ENCODE measurements at regions not wholly inside any gene's neighbourhood (a gene's known extent, or its start where the extent isn't known, plus 50 kb on each side); places are given as distances from the start of the nearest gene placed in this dataset.
A peak's percentile ranks its signal among the peaks of the same experiment; 100 is the strongest.

GRCh38 chr5:71899865-71900342 lies 180.8 kb downstream of the CARTPT start:
- WGBS: 95% methylated on average over 1 of the region's 2 CpGs
- Histone ChIP-seq H2BK12ac (ENCODE audit: low read length in 2 of 2) (no peak overlapping the region), H3K9me3 (ENCODE audit: control insufficient read depth, low read length) (no peaks in the 10 kb centered on the region), H3K23ac (ENCODE audit: low read length in 2 of 2) (no peak overlapping the region), H2BK120ac (ENCODE audit: low read depth, low read length) (no peak overlapping the region), H3K18ac (ENCODE audit: low read depth in 1 of 2, low read length in 2 of 2) (no peak overlapping the region), H2AK5ac (ENCODE audit: low read length, severe bottlenecking) (no peak overlapping the region), H3K9ac (ENCODE audit: low read length) (no peak overlapping the region), H3K14ac (ENCODE audit: low read length in 2 of 2) (no peak overlapping the region), H3K4me3 (ENCODE audit: insufficient read depth in 1 of 2, low read depth in 1 of 2, low read length in 2 of 2) (no peak overlapping the region), H3K4me1 (ENCODE audit: control insufficient read depth, insufficient read depth, low read depth, low read length) (no peaks in the 10 kb centered on the region), H2BK15ac (ENCODE audit: low read depth, poor library complexity, severe bottlenecking) (no peak overlapping the region), H2AFZ (ENCODE audit: low read depth, low read length) (no peak overlapping the region), H4K8ac (ENCODE audit: low read length) (no peak overlapping the region), H4K91ac (ENCODE audit: low read length) (no peak overlapping the region), H3K4ac (ENCODE audit: low read depth in 1 of 2, low read length in 2 of 2) (no peak overlapping the region), H3K79me1 (replicated peaks; ENCODE audit: low read length, poor library complexity, severe bottlenecking) (no peaks in the 10 kb centered on the region), H3K4me2 (ENCODE audit: low read length, poor library complexity, severe bottlenecking) (no peak overlapping the region), H3K36me3 (ENCODE audit: control insufficient read depth in 1 of 2, insufficient read depth in 2 of 2, low read depth in 1 of 2, low read length in 2 of 2) (no peaks in the 10 kb centered on the region), H3K27me3 (ENCODE audit: control insufficient read depth in 1 of 2, insufficient read depth in 1 of 2, low read length in 2 of 2) (peaks cover 0 to 8% of the 10 kb centered on the region in 2 experiments), H3K27ac (ENCODE audit: low read length, poor library complexity, severe bottlenecking) (no peak overlapping the region), H2BK5ac (ENCODE audit: low read depth, low read length, poor library complexity, severe bottlenecking) (no peak overlapping the region)
- DNase-seq: no peak

- no peak overlapping the region for H3K9ac ChIP-seq (ENCODE audit: low read length)
- H3K4ac ChIP-seq (ENCODE audit: low read depth in 1 of 2, low read length in 2 of 2): no peak overlapping the region
- no peak overlapping the region for H2AK5ac ChIP-seq (ENCODE audit: low read length, severe bottlenecking)
- H3K4me3 ChIP-seq (ENCODE audit: insufficient read depth in 1 of 2, low read depth in 1 of 2, low read length in 2 of 2): no peak overlapping the region
- H3K27ac ChIP-seq (ENCODE audit: low read length, poor library complexity, severe bottlenecking): no peak overlapping the region
- peaks cover 3% of the 10 kb centered on the region for H3K4me1 ChIP-seq (ENCODE audit: control insufficient read depth, insufficient read depth, low read depth, low read length)
- no peak overlapping the region for H2BK15ac ChIP-seq (ENCODE audit: low read depth, poor library complexity, severe bottlenecking)
- no peak overlapping the region for H3K14ac ChIP-seq (ENCODE audit: low read length in 2 of 2)
- H3K79me1 ChIP-seq (replicated peaks; ENCODE audit: low read length, poor library complexity, severe bottlenecking): no peaks in the 10 kb centered on the region
- no peak overlapping the region for H2BK120ac ChIP-seq (ENCODE audit: low read depth, low read length)
- H2BK12ac ChIP-seq (ENCODE audit: low read length in 2 of 2): no peak overlapping the region
- no peak overlapping the region for H4K8ac ChIP-seq (ENCODE audit: low read length)
- H3K27me3 ChIP-seq (ENCODE audit: control insufficient read depth in 1 of 2, insufficient read depth in 1 of 2, low read length in 2 of 2): no peaks in the 10 kb centered on the region
- H3K18ac ChIP-seq (ENCODE audit: low read depth in 1 of 2, low read length in 2 of 2): no peak overlapping the region
- H2BK5ac ChIP-seq (ENCODE audit: low read depth, low read length, poor library complexity, severe bottlenecking): no peak overlapping the region
- H3K9me3 ChIP-seq (ENCODE audit: control insufficient read depth, low read length): peaks cover 7% of the 10 kb centered on the region
- H3K4me2 ChIP-seq (ENCODE audit: low read length, poor library complexity, severe bottlenecking): no peak overlapping the region
- no peak overlapping the region for H2AFZ ChIP-seq (ENCODE audit: low read depth, low read length)
- H4K91ac ChIP-seq (ENCODE audit: low read length): no peak overlapping the region
- WGBS: 62% methylated on average over 2 of the region's 2 CpGs
- H3K23ac ChIP-seq (ENCODE audit: low read length in 2 of 2): no peak overlapping the region
- DNase-seq: no peak
- H3K36me3 ChIP-seq (ENCODE audit: control insufficient read depth in 1 of 2, insufficient read depth in 2 of 2, low read depth in 1 of 2, low read length in 2 of 2): no peaks in the 10 kb centered on the region
Observed at GRCh38 chr5:71903808-71904207, 184.7 kb downstream of the CARTPT start.

DNA sequence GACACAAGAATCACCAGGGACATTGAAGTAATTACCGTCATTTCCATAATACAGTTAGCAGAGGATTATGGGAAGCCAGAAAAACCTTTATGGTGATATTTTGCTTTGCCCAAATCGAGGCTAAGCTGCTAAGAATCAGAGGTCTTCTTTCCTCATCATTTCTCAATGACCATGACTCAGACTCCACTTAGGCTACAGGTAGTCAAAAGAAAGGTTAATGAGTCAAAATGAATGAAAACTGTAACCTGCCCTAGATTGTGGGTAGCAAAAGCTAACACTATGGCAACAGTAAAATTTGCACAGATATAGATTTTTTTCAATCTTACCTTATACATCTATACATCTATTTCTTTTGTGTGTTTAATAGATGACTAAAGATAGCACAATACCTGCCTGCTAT lies 185.8 kb downstream of the CARTPT start:
- no peak overlapping the region for H2BK15ac ChIP-seq (ENCODE audit: low read depth, poor library complexity, severe bottlenecking)
- H2BK5ac ChIP-seq (ENCODE audit: low read depth, low read length, poor library complexity, severe bottlenecking): no peak overlapping the region
- H4K8ac ChIP-seq (ENCODE audit: low read length): no peak overlapping the region
- no peak overlapping the region for H3K4ac ChIP-seq (ENCODE audit: low read depth in 1 of 2, low read length in 2 of 2)
- no peak overlapping the region for H3K4me2 ChIP-seq (ENCODE audit: low read length, poor library complexity, severe bottlenecking)
- H2AFZ ChIP-seq (ENCODE audit: low read depth, low read length): no peak overlapping the region
- H3K23ac ChIP-seq (ENCODE audit: low read length in 2 of 2): no peak overlapping the region
- H3K4me3 ChIP-seq (ENCODE audit: insufficient read depth in 1 of 2, low read depth in 1 of 2, low read length in 2 of 2): no peak overlapping the region
- no peak for DNase-seq
- 100% methylated on average over 1 of the region's 2 CpGs for WGBS
- H3K27me3 ChIP-seq (ENCODE audit: control insufficient read depth in 1 of 2, insufficient read depth in 1 of 2, low read length in 2 of 2): no peaks in the 10 kb centered on the region
- no peak overlapping the region for H4K91ac ChIP-seq (ENCODE audit: low read length)
- H3K36me3 ChIP-seq (ENCODE audit: control insufficient read depth in 1 of 2, insufficient read depth in 2 of 2, low read depth in 1 of 2, low read length in 2 of 2): no peaks in the 10 kb centered on the region
- no peak overlapping the region for H3K14ac ChIP-seq (ENCODE audit: low read length in 2 of 2)
- no peak overlapping the region for H3K18ac ChIP-seq (ENCODE audit: low read depth in 1 of 2, low read length in 2 of 2)
- H3K79me1 ChIP-seq (replicated peaks; ENCODE audit: low read length, poor library complexity, severe bottlenecking): no peaks in the 10 kb centered on the region
- H3K9ac ChIP-seq (ENCODE audit: low read length): no peak overlapping the region
- no peak overlapping the region for H2BK12ac ChIP-seq (ENCODE audit: low read length in 2 of 2)
- H3K4me1 ChIP-seq (ENCODE audit: control insufficient read depth, insufficient read depth, low read depth, low read length): peaks cover 3% of the 10 kb centered on the region
- no peak overlapping the region for H3K27ac ChIP-seq (ENCODE audit: low read length, poor library complexity, severe bottlenecking)
- H2AK5ac ChIP-seq (ENCODE audit: low read length, severe bottlenecking): no peak overlapping the region
- H2BK120ac ChIP-seq (ENCODE audit: low read depth, low read length): no peak overlapping the region
- peaks cover 7% of the 10 kb centered on the region for H3K9me3 ChIP-seq (ENCODE audit: control insufficient read depth, low read length)

DNA sequence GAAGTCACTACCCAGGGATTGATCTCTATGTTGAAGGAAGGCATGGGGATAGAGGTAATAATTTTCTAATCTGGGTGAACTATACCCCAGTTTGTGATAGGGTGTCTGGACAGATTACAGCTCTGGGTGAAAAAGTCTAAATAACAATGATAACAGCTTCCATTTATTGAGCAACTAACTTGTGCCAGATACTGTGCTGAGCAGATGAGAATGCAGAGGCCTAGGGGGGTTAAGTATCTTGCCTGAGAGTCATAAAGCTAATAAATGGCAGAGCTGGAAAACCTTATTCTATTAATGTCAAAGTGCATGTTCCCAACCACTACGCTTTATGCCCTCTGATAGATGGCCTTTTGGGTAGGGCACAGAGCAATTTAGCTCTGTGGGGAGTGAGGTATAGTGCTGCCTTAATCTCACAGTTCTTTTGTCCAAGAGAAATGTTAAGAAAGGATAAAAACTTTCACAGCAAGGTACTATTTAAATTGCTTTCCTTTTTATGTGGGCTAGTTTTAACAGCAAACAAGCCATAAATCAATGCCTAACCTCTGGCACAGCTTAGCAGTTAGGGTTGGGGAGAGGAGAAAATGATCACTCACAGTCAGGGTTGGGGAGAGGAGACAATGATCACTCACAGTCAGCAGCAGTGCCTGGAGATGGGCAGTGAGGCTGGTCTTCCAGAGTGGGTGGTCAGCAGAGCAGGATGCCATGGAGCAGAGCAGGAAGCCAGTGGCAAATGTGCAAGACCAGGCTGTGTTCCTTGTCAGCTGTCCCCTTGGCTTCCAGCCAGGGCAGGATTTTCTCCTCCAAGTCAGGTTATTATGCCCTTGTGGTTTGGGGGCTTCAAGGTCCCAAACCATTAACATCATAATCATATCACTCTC lies 187.0 kb downstream of the CARTPT start:
- H2BK15ac ChIP-seq (ENCODE audit: low read depth, poor library complexity, severe bottlenecking): no peak overlapping the region
- H2BK12ac ChIP-seq (ENCODE audit: low read length in 2 of 2): peak overlapping the region; percentile 40 to 98
- H3K27me3 ChIP-seq (ENCODE audit: control insufficient read depth in 1 of 2, insufficient read depth in 1 of 2, low read length in 2 of 2): no peaks in the 10 kb centered on the region
- H3K27ac ChIP-seq (ENCODE audit: low read length, poor library complexity, severe bottlenecking): no peak overlapping the region
- no peak overlapping the region for H2AFZ ChIP-seq (ENCODE audit: low read depth, low read length)
- H4K91ac ChIP-seq (ENCODE audit: low read length): peak overlapping the region; percentile 52
- H3K4ac ChIP-seq (ENCODE audit: low read depth in 1 of 2, low read length in 2 of 2): peak overlapping the region in 1 of 2 experiments; percentile 57
- 57% methylated on average over 1 of the region's 1 CpG for WGBS
- DNase-seq: peak; percentile 41
- H2BK120ac ChIP-seq (ENCODE audit: low read depth, low read length): peak overlapping the region; percentile 24
- H3K14ac ChIP-seq (ENCODE audit: low read length in 2 of 2): no peak overlapping the region
- H2AK5ac ChIP-seq (ENCODE audit: low read length, severe bottlenecking): no peak overlapping the region
- peak overlapping the region; percentile 84 to 88 for H3K18ac ChIP-seq (ENCODE audit: low read depth in 1 of 2, low read length in 2 of 2)
- H3K4me1 ChIP-seq (ENCODE audit: control insufficient read depth, insufficient read depth, low read depth, low read length): peaks cover 3% of the 10 kb centered on the region
- no peaks in the 10 kb centered on the region for H3K79me1 ChIP-seq (replicated peaks; ENCODE audit: low read length, poor library complexity, severe bottlenecking)
- peaks cover 7% of the 10 kb centered on the region for H3K9me3 ChIP-seq (ENCODE audit: control insufficient read depth, low read length)
- no peaks in the 10 kb centered on the region for H3K36me3 ChIP-seq (ENCODE audit: control insufficient read depth in 1 of 2, insufficient read depth in 2 of 2, low read depth in 1 of 2, low read length in 2 of 2)
- no peak overlapping the region for H3K23ac ChIP-seq (ENCODE audit: low read length in 2 of 2)
- H3K9ac ChIP-seq (ENCODE audit: low read length): no peak overlapping the region
- no peak overlapping the region for H2BK5ac ChIP-seq (ENCODE audit: low read depth, low read length, poor library complexity, severe bottlenecking)
- peak overlapping the region; percentile 67 for H4K8ac ChIP-seq (ENCODE audit: low read length)
- H3K4me3 ChIP-seq (ENCODE audit: insufficient read depth in 1 of 2, low read depth in 1 of 2, low read length in 2 of 2): no peak overlapping the region
- no peak overlapping the region for H3K4me2 ChIP-seq (ENCODE audit: low read length, poor library complexity, severe bottlenecking)

All from mesenchymal stem cell (in vitro differentiated cells and primary cell).